ENCODE measurements at regions not wholly inside any gene's neighbourhood (a gene's known extent, or its start where the extent isn't known, plus 50 kb on each side); places are given as distances from the start of the nearest gene placed in this dataset.
"Not testable (repeated sequence)": the region's sequence is repeated elsewhere in the genome, so short reads cannot be mapped to it uniquely, and the experiment has no call there.

DNA sequence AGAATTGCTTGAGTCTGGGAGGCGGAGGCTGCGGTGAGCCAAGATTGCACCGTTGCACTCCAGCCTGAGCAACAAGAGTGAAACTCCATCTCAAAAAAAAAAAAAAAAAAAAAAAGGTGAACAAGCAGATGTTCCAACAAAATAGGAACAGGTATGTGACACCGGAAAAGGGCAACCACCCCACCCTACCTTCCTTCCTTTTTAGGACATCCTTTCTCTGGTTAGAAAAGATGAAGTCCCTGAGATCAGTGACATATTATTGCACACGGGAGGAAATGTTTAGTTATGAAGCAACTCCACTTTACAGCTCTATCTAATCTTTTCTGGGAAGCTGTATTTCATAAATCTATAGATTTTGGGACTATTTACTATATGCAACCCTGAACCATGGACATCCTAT is 114.2 kb upstream of the MON1B start:
- no peak for DNase-seq

DNA sequence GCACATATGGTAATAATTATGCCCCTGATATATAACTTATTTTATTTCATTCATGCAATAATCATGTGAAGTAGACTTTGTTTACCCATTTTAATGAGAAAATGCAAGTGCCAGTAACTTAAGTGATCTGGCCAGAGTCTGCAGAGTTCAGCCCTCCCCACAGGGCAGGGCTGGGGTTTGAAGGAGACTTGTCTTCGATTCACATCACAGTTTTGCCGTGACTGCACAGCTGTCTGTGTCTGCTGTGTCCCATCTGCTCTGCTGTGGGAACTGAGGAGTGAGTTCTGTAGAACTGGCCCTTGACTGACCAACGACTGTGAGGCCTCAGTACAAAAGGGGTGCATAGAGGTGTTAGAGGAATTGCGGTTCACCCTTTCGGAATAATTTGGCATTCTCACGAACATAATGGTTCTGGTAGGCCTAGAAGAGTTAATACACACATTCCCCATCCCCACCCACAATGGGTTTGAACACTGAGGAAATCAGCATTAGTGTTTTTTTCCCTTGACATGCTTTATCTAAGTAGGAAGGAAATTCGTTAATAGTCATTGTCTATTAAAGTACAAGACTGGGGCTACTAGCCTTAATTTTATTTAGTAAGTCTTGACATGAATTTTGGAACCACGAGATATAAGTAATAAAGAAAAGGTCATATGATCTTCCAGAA is 113.6 kb upstream of the MON1B start:
- no peak for DNase-seq

DNA sequence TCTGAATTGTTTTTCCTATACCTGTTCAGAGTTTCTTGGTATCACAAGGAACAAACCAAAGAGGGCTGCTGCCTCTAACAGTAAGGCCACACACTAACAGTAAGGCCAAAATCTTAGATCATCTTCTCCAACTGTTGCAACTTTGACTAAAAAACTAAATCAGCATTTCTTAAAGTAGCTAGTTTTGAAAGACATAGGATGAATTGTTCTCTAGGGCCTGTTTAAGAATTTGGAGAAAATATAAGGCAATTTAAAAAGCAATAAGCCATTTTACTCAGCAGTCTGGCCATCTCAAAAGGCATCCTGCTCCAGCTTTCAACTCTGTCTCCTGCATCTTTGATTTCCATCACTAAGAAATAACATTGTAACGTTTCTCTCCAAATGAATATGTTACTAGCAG is 105.0 kb upstream of the MON1B start:
- DNase-seq, result no peak

DNA sequence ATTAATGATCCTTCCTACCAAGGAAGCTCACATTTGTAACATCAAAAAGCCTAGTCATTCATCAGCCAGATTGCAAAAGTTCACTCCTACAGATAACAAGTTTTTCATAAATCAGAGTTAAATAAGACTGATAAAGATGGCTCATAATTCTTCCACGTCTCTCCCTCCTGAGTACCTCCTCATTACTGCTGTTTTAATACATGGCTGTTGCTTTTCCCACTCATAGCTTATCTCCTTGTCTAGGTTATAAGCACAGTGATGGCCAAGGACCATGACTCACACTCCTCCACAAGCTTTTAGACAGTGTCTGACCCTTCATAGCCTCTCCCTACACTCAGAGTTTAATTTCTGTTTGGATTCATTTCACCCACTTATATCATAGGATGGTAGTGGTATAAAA is 100.9 kb upstream of the MON1B start:
- no peak for DNase-seq

DNA sequence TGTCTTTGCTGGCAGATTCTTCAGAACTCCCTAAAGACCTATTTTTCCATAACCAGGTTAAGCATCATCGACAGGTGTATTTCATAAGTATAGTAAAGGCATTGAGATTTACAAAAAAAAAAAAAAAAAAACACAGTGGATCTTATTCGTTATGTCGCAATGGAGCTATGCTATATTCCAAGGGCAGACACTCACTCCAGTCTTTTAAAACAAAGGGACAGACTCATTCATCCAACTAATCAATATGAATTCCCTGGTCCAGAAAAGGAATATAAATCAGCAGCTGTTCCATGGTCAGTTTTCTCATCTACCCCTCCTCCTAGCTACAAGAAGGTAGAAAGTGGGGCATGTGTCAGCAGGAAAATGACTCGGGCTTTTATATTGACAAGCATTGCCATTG is 97.7 kb upstream of the MON1B start:
- DNase-seq, result no peak

DNA sequence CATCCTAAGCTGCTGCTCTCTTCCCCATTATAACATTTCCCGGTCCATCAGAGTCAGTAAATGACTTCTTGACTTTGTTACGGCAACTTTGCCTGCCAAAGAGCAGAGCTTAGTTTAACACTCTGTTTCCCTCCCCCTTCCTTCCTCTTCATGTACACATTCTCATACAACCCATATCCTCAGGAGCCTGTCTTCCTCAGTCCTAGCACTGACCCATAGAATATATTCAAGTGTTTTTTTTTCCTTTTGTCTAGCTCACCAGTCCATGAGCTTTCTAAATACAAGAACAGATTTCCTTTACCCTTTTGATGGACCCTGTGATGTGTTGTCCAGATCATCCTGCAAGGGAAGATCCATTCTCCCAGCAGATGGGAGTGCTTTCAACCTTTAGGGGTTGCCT is 97.0 kb upstream of the MON1B start:
- no peak for DNase-seq

DNA sequence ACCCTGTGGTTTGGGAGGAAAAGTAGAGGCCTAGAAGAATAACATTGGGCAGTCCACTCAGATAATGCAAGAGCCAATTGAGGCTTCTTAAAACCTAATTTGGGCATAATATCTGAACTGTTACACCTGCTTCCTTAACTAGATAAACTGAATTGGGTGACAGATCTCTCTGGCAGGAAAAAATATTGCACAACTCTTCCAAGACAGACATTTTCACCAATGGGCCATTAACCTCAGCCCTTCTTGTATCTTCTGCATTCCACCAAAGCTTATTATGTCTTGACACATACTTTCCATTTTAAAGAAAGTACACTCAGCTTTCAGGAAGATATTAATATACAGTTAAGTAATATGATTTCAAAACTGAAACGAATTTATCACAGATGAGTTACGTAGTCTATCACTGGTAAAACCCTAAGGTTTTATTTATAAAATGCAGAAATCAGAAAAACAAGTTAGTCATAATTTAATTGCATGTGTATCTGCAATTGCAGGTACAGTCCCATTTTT is 79.9 kb upstream of the MON1B start:
- no peak for DNase-seq

DNA sequence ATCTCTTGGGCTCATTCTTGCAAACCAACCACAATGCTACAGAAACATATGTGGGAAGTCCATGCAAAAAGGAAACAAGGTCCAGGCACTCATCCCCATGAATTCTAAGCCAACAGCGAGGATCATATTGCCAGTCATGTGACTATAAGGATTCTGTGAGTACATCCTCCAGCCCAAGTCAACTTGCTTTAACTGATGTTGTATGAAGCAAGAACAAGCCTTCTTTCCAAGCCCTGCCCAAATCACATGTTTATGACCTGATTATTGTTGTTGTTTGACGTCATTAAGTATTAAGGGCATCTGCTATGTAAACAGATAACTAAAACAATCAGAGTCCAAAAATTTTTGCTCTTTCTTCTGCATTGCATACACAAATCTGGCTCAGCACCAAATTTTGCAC is 78.2 kb upstream of the MON1B start:
- DNase-seq, result no peak

DNA sequence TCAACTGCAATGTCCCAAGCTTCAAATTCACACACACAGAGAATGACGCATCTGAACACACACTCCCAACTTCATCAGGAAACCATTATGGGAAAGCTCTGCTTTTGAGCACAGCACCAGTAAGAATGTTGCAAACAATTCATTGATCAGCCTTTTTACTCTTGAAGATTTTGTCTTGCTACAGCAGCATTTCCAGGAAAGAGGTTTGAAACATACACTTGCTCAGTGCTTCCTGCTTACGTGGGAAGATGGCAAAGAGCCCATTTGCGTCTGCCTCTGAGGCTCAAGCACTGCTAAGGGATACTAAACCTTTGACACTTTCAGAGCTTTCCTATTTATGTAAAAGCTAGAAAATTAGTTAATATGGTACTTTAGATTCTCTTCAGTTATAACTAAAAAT is 77.2 kb upstream of the MON1B start:
- no peak for DNase-seq

DNA sequence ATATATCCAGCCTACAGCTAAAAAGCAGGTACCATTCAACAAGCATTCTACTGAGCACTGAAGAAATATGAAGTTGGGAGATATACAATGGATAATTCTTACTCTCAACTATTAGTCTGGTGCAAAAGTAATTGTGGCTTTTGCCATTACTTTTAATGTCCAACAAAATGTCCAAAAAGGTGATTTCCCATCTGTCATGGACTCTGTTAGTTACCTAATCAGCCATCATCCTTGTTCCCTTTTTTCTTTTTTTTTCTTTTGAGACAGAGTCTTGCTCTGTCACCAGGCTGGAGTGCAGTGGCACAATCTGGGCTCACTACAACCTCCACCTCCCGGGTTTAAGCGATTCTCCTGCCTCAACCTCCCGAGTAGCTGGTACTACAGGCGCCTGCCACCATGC is 76.6 kb upstream of the MON1B start:
- DNase-seq, result not testable (repeated sequence)

DNA sequence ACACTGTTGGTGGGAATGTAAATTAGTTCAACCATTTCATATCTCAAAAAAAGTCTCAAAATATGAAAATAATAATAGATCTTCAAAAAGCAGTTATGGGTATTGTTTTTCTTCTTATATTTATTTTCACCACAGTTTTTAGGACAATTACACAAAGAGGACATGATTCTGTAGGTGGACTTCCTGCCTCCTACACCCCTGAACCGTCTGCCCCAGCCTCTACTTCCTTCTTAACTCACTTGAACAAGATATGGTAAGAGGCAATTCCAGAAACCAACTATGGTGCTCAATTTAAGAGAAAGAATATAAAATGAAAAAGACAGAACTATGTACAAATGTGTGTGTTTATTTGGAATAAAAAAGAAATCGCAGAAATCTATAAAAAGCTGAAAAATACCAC is 74.1 kb upstream of the MON1B start:
- DNase-seq, result no peak

DNA sequence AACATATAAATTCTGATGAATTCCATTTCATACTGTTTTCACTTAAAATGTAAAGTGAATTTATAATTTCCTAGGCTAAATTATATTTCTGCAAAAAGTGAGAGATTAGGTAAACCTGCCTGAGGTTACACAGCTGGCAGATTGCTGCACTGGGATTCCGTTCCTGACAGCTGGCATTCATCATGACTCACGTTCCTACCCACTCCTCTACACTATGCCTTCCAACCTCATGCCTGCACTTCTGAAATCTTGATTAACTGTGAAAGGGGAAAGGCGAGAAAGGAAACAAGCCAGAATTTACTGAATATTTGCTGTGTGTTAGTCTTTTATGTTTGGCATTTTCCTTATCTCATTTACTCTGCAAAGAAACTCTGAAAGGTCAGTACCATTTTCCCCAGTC is 73.3 kb upstream of the MON1B start:
- DNase-seq, result no peak

DNA sequence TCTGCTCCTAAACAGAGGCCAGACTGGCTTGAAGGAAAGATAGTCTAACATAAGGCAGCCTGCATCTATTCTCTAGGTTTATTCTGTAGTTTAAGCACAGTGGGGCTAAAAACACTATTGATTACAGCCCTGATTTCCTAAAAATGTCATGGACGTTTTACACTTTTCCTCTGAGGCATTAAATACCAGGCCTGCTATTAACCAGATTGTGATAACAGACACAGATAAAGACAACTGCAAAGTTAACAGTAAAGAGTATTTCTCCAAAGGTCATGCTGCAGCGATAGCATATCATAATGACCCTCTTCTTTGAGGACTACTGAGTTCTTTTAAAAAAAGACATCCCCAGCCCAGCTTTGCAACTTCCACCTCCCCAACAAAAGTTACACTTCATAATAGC is 59.6 kb upstream of the MON1B start:
- DNase-seq, result no peak

DNA sequence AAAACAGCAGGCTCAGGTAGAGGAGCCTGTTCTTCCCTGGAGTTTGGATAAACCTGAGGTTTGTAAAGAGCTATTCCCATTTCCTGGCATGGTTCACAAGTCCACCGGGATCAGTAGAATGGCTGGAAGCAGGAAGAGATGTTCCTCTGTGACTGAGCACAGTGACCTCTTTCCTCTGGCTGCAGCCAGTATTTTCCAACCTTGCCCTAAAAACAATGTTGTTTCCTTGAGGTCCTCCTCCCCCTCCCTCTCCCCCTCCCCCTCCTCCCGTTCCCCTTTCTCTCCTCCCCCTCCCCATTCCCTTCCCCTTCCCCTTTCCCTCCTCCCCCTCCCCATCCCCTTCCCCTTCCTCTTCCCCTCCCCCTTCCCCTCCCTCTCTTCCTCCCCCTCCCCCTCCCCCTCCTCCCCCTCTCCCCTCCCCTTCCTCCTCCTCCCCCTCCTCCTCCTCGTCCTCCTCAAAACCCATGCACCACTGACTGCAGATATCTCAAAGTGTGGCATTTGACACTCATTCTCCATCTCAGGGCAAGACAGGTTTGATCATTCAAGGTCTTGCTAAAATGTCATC is 58.9 kb upstream of the MON1B start:
- DNase-seq, result no peak

DNA sequence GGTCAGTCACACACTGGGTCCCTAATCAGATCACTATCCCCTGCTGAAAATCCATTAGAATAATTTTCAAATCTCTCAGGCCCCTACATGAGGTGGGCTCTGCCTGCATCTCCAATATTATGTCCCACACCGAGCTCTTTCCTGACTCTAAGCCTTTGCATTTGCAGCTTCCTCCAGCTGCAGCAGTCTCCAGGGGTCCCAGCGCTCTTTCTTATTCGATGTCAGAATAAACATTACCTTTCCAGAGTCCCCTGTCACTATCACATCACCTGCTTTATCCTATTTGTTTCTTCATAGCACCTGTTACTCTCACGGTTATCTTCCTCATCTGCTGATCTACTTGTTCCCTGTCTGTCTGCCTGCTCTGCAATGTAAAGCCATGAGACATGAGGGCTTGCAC is 57.3 kb upstream of the MON1B start:
- DNase-seq, result no peak

DNA sequence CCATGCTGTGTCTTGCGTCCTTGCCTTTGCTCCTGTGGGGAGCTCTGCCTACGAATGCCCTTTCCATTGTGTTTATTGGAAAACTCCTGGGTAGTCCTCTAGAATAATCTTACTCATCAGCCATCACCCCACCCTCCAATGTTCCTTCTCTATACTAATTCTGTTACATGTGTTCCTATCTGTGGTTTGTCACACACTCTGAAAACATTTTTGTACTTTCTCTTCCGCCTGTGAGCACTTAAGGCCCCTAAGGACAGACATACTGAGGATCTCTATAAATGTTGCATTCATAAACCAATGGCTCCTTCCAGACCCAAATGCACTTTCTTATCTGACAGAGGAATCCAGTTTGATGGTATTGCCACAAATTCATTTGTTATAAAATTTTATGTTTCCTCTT is 53.9 kb upstream of the MON1B start:
- DNase-seq, result no peak
